Right lobe of liver (tissue), 6 donors: ENCODE measurements at regions not wholly inside any gene's neighbourhood (a gene's known extent, or its start where the extent isn't known, plus 50 kb on each side); places are given as distances from the start of the nearest gene placed in this dataset.

Source experiments
- ATAC-seq, 4 donors: fragments of 200-7000 bp; cut with Tn5 transposase; one replicate each; pipeline ENCODE4 v1.9.1; 2020; ENCODE audit warnings: mild to moderate bottlenecking in 4 of 4, moderate library complexity in 4 of 4
- DNase-seq, 3 donors: peaks; one replicate each; pipeline ENCODE4 v3.0.0-alpha.2; 2020
- H3K27ac ChIP-seq, 3 donors: fragments of 200-600 bp; one replicate each; pipeline ENCODE4 v1.8.0; 2022
- H3K27me3 ChIP-seq, 2 donors: fragments of 200-600 bp; one replicate each; pipeline ENCODE4 v1.8.0; 2022
- H3K36me3 ChIP-seq, 4 donors: fragments of 200-600 bp; sonication (generic) in 1 of 4; one replicate each; pipeline versions ENCODE4 v1.5.1 to v1.8.0; 2017 to 2022; ENCODE audit warnings: control low read depth in 1 of 4
- H3K4me1 ChIP-seq, 4 donors: fragments of 200-600 bp; sonication (generic) in 1 of 4; one replicate each; pipeline versions ENCODE4 v1.5.1 to v1.8.0; 2017 to 2022; ENCODE audit warnings: control low read depth in 1 of 4
- H3K4me3 ChIP-seq, 3 donors: fragments of 200-600 bp; one replicate each; pipeline ENCODE4 v1.8.0; 2022
- H3K9me3 ChIP-seq, 4 donors: fragments of 200-600 bp; sonication (generic) in 1 of 4; one replicate each; pipeline versions ENCODE4 v1.5.1 to v1.8.0; 2017 to 2022; ENCODE audit warnings: control low read depth in 1 of 4
- POLR2A ChIP-seq: fragments of 450-650 bp; IDR thresholded peaks from one replicate; pipeline ENCODE4 v1.6.1; 2017; ENCODE audit warnings: antibody characterized with exemption, mild to moderate bottlenecking
- WGBS: methylation state at CpG from one replicate; pipeline ENCODE4 v1.1.6; 2018; ENCODE audit warnings: low coverage, low lambda C conversion rate; ENCODE audit not compliant: insufficient coverage; ENCODE audit errors: missing lambda C conversion rate; 5-methylcytosine and 5-hydroxymethylcytosine counted together
- intact Hi-C, 2 donors: fragments of 100-400 bp; cut with DNase I; formaldehyde crosslinking; loops; one replicate each; pipeline versions ENCODE4 v1.11.2 to v1.14.1; 2022
- TF ChIP-seq, protein P1 (sequence below), 4 donors: fragments of 200-600 bp in 3 of 4; fragments of 450-650 bp in 1 of 4; IDR thresholded peaks; one replicate each; pipeline versions ENCODE4 v1.5.1 to v1.8.0; 2016 to 2022; ENCODE audit warnings: antibody characterized with exemption in 4 of 4, mild to moderate bottlenecking in 2 of 4
- donor health status: DM: no; HTN: yes; CAD: no.
- donor health status: DM: no; HTN: no; CAD: no.
- donor health status: DM: no; HTN: no; CAD: no.
- donor health status: DM: no; HTN: yes; CAD: no.
- donor health status: DM: no; HTN: yes; CAD: no.

DNA sequence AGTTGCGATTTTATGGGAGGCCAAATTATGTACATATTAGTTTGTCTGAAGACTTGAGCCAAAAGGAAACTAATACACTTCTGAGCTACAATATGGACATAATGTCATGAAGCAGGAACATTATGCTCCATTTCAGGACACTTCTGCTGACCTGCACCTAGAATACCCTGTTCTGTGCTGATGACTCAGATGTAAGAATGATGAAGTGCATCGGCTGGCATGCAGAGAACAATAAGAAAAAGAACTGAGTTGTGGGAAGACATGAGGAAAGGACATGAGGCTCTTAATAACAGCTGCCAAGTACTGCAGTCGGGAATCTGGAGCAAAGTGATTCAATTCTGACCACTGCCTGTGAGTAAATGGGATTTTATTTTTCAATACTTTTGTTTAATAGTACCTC is 192.9 kb upstream of the VSTM2A start:
- 57% methylated on average over 3 of the region's 3 CpGs for WGBS
- no peak for DNase-seq
- intact Hi-C loops = no loop called here
- H3K27ac ChIP-seq = no peak overlapping the region
- no peak for TF ChIP-seq POLR2A
- TF ChIP-seq, protein P1, sequence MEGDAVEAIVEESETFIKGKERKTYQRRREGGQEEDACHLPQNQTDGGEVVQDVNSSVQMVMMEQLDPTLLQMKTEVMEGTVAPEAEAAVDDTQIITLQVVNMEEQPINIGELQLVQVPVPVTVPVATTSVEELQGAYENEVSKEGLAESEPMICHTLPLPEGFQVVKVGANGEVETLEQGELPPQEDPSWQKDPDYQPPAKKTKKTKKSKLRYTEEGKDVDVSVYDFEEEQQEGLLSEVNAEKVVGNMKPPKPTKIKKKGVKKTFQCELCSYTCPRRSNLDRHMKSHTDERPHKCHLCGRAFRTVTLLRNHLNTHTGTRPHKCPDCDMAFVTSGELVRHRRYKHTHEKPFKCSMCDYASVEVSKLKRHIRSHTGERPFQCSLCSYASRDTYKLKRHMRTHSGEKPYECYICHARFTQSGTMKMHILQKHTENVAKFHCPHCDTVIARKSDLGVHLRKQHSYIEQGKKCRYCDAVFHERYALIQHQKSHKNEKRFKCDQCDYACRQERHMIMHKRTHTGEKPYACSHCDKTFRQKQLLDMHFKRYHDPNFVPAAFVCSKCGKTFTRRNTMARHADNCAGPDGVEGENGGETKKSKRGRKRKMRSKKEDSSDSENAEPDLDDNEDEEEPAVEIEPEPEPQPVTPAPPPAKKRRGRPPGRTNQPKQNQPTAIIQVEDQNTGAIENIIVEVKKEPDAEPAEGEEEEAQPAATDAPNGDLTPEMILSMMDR (IDR thresholded peaks at IDR 0.05) = no peak
- H3K36me3 ChIP-seq = no peaks in the 10 kb centered on the region
- no peaks in the 10 kb centered on the region for H3K9me3 ChIP-seq
- no peaks in the 10 kb centered on the region for H3K27me3 ChIP-seq
- H3K4me3 ChIP-seq = no peak overlapping the region
- H3K4me1 ChIP-seq = no peaks in the 10 kb centered on the region
- ATAC-seq = no peak

DNA sequence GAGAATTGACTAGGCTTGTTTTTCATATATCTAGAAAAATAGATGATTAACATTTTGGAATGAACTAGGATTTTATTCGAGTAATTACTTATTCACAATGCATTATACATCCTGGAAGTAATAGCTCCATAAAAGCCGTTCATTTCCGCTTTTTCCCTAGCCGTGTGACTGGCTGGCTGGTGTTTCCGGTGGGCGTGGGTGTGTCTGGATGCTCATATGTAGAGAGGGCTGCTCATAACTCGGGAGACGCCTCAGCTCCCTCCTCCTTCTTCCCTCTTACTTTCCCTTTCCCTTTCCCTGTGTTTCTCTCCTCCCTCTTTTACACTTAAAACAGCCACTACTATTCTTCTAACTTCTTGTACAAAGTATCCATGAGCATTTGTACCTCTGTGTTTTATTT is 187.7 kb upstream of the VSTM2A start:
- WGBS = 55% methylated on average over 8 of the region's 8 CpGs
- no peaks in the 10 kb centered on the region for H3K9me3 ChIP-seq
- TF ChIP-seq POLR2A = no peak
- TF ChIP-seq, protein P1 (IDR thresholded peaks at IDR 0.05) = no peak
- no peak overlapping the region for H3K4me3 ChIP-seq
- ATAC-seq = no peak
- intact Hi-C loops = no loop called here
- H3K27ac ChIP-seq = no peak overlapping the region
- no peak for DNase-seq
- H3K27me3 ChIP-seq = no peaks in the 10 kb centered on the region
- no peaks in the 10 kb centered on the region for H3K36me3 ChIP-seq
- H3K4me1 ChIP-seq = no peaks in the 10 kb centered on the region

DNA sequence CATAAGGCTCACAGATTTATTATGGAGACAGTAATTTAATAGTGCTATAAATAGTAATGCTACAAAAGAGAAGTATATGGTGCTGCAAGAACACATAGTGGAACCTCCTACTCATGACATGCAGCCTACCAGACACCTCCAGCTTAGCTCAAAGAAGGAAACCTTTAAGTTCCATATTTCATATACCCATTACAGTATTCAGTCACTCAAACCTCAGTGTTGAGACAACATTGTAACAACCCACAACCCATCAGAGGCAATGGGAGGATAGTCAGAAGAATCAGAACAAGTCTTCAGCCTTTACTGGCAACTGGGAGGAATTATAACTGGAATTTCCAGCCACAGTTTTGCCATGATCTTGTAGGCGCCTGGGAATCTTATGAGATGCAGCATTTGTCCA is 186.3 kb upstream of the VSTM2A start:
- H3K36me3 ChIP-seq = no peaks in the 10 kb centered on the region
- H3K4me3 ChIP-seq = no peak overlapping the region
- DNase-seq (no peak), ATAC-seq (no peak)
- WGBS = 30% methylated on average over 1 of the region's 1 CpG
- H3K9me3 ChIP-seq = no peaks in the 10 kb centered on the region
- H3K27ac ChIP-seq = no peak overlapping the region
- no peaks in the 10 kb centered on the region for H3K4me1 ChIP-seq
- intact Hi-C loops = no loop called here
- TF ChIP-seq POLR2A = no peak
- TF ChIP-seq, protein P1 (IDR thresholded peaks at IDR 0.05) = no peak
- H3K27me3 ChIP-seq = no peaks in the 10 kb centered on the region

DNA sequence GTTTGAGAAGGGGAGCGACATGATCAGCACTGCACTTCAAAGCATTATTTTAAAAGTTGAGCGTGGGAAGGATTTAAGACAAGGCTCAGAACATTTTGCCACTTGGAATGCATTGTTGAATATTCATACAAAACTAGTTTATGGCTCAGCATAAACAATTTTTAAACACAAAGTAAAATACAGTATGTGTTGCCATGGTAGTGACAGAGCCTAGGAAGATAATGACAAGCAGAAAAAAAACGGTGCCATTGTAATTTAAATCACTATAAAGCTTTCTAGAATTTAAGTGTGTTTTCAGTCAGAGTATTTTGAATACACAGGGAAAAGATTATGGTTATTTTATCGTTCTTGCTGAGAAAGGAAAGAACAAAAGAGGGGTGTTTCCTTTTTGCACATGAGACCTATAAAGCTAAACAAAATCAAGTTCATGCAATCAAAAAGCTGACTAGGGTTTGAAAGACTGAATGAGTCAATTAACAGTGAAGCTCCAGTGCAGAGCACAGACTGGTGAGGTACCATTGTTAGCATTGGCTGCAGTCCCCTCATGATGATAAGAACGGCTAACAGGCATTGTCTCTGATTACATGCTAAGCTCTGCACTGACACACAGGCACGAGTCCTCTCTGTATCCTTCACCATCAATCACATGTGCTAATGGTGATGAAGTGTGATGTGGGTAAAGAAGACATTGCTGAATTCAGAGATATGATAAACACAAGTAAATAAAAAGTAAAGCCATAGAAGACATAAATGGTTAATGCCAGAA is 181.9 kb upstream of the VSTM2A start:
- H3K27ac ChIP-seq = no peak overlapping the region
- no peaks in the 10 kb centered on the region for H3K4me1 ChIP-seq
- no peak for DNase-seq
- no peak for ATAC-seq
- no peaks in the 10 kb centered on the region for H3K9me3 ChIP-seq
- WGBS = 37% methylated on average over 6 of the region's 6 CpGs
- H3K4me3 ChIP-seq = no peak overlapping the region
- TF ChIP-seq POLR2A = no peak
- TF ChIP-seq, protein P1 (IDR thresholded peaks at IDR 0.05) = no peak
- intact Hi-C loops = no loop called here
- H3K36me3 ChIP-seq = no peaks in the 10 kb centered on the region
- no peaks in the 10 kb centered on the region for H3K27me3 ChIP-seq
